ENCODE measurements at regions not wholly inside any gene's neighbourhood (a gene's known extent, or its start where the extent isn't known, plus 50 kb on each side); places are given as distances from the start of the nearest gene placed in this dataset.
A peak's percentile ranks its signal among the peaks of the same experiment; 100 is the strongest.

DNA sequence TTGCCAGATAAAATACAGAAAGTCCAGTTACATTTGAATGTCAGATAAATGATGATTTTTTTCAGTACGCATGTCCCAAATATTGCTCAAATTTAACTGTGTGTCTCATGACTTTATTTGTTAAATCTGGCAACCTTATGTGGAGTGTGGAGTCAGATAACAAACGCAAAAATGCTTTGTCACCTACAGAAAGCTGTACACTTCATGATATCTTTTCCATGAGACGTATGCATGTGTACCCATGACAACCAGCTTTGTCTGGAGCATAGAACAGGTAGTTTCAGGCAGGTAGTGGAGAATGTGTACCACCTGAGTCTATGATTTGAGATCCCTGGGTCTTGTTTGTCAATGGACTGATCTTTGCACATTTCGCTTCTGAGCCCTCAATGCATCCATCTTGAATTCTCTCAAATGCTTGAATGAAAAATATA, 105.5 kb upstream of the CPEB4 start:
- no peak overlapping the region for H3K4me3 ChIP-seq (replicated peaks in 1 of 3; ENCODE audit: insufficient read depth in 1 of 3, low read depth in 2 of 3, low read length in 3 of 3)
- 90% methylated on average over 4 of the region's 4 CpGs for WGBS (ENCODE audit: low lambda C conversion rate)
- no peaks in the 10 kb centered on the region for H3K27me3 ChIP-seq (ENCODE audit: control insufficient read depth in 1 of 2, insufficient read depth in 2 of 2, low read length in 2 of 2)
- intact Hi-C loops (cut with micrococcal nuclease; ENCODE audit: unreplicated experiment) (no loop called here), in situ Hi-C loops (cut with HindIII; ENCODE audit: extremely low pct_ligation_motif_present, low pct_unique_long_range_greater_than_20kb) (no loop called here)
- no peaks in the 10 kb centered on the region for H4K20me1 ChIP-seq (ENCODE audit: insufficient read depth, low read length)
- CTCF ChIA-PET (ENCODE audit: low intra/inter-chr PET ratio, low total read pairs): no interaction called here
- peak; percentile 26 for FAIRE-seq
- no peak overlapping the region for H2AFZ ChIP-seq (ENCODE audit: low read length)
- no peaks in the 10 kb centered on the region for H3K36me3 ChIP-seq (replicated peaks in 1 of 2; ENCODE audit: control insufficient read depth in 1 of 2, insufficient read depth in 2 of 2, low read length in 2 of 2)
- H3K9me3 ChIP-seq (ENCODE audit: low read length): no peaks in the 10 kb centered on the region
- H3K79me2 ChIP-seq (ENCODE audit: insufficient read depth, low read length): no peaks in the 10 kb centered on the region
- peak overlapping the region; percentile 30; the same call in 1 of the 2 replicates for H3K4me2 ChIP-seq (ENCODE audit: low read depth, low read length)
- H3K27ac ChIP-seq (ENCODE audit: extremely low read length, insufficient read depth, low read length): peak overlapping the region; percentile 41
- no peak overlapping the region for H3K9ac ChIP-seq (ENCODE audit: insufficient read depth, low read depth, low read length)
- no peak for ATAC-seq
- no peak for DNase-seq (ENCODE audit: low spot score)
- peaks cover 50% of the 10 kb centered on the region for H3K4me1 ChIP-seq (ENCODE audit: insufficient read depth, low read length)
- POLR2A ChIA-PET: no interaction called here
- no TSS peak for BruUV-seq (replicated peaks)
- TF ChIP-seq ZNF383 (CRISPR knock-in tag; IDR thresholded peaks at IDR 0.05; ENCODE audit: borderline replicate concordance): 0 out of 2 replicates have a peak, but pooled peaks have one; percentile 35
- TF ChIP-seq JDP2 (CRISPR knock-in tag; IDR thresholded peaks at IDR 0.05; ENCODE audit: borderline replicate concordance): no peak

GRCh38 chr5:173783371-173783770, 104.8 kb upstream of the CPEB4 start:
- CTCF ChIA-PET (ENCODE audit: low intra/inter-chr PET ratio, low total read pairs): no interaction called here

More at GRCh38 chr5:173783371-173783770, 104.8 kb upstream of the CPEB4 start:
- ATAC-seq (no peak), DNase-seq (ENCODE audit: low spot score) (no peak), FAIRE-seq (no peak)
- H3K79me2 ChIP-seq (ENCODE audit: insufficient read depth, low read length): no peaks in the 10 kb centered on the region
- no peak overlapping the region for H3K9ac ChIP-seq (ENCODE audit: insufficient read depth, low read depth, low read length)
- no peak overlapping the region for H3K4me2 ChIP-seq (ENCODE audit: low read depth, low read length)
- BruUV-seq (replicated peaks): no TSS peak
- no peak for TF ChIP-seq SNAPC2 (CRISPR knock-in tag; IDR thresholded peaks at IDR 0.05)
- TF ChIP-seq KMT2B (CRISPR knock-in tag; IDR thresholded peaks at IDR 0.05): no peak
- TF ChIP-seq, protein P1, sequence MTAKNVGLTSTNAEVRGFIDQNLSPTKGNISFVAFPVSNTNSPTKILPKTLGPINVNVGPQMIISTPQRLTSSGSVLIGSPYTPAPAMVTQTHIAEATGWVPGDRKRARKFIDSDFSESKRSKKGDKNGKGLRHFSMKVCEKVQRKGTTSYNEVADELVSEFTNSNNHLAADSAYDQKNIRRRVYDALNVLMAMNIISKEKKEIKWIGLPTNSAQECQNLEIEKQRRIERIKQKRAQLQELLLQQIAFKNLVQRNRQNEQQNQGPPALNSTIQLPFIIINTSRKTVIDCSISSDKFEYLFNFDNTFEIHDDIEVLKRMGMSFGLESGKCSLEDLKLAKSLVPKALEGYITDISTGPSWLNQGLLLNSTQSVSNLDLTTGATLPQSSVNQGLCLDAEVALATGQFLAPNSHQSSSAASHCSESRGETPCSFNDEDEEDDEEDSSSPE (CRISPR knock-in tag; IDR thresholded peaks at IDR 0.05): no peak
- no peak for TF ChIP-seq ZNF776 (CRISPR knock-in tag; IDR thresholded peaks at IDR 0.05)
- H3K4me3 ChIP-seq (replicated peaks in 1 of 3; ENCODE audit: insufficient read depth in 1 of 3, low read depth in 2 of 3, low read length in 3 of 3): no peak overlapping the region
- no peaks in the 10 kb centered on the region for H3K36me3 ChIP-seq (replicated peaks in 1 of 2; ENCODE audit: control insufficient read depth in 1 of 2, insufficient read depth in 2 of 2, low read length in 2 of 2)
- no peak overlapping the region for H3K27ac ChIP-seq (ENCODE audit: extremely low read length, insufficient read depth, low read length)
- H2AFZ ChIP-seq (ENCODE audit: low read length): no peak overlapping the region
- no peaks in the 10 kb centered on the region for H3K9me3 ChIP-seq (ENCODE audit: low read length)
- in situ Hi-C loops (cut with HindIII; ENCODE audit: extremely low pct_ligation_motif_present, low pct_unique_long_range_greater_than_20kb) (no loop called here), intact Hi-C loops (cut with micrococcal nuclease; ENCODE audit: unreplicated experiment) (no loop called here)
- H3K27me3 ChIP-seq (ENCODE audit: control insufficient read depth in 1 of 2, insufficient read depth in 2 of 2, low read length in 2 of 2): no peaks in the 10 kb centered on the region
- peaks cover 50% of the 10 kb centered on the region for H3K4me1 ChIP-seq (ENCODE audit: insufficient read depth, low read length)
- H4K20me1 ChIP-seq (ENCODE audit: insufficient read depth, low read length): no peaks in the 10 kb centered on the region
- POLR2A ChIA-PET: no interaction called here
- WGBS (ENCODE audit: low lambda C conversion rate): 98% methylated on average over 2 of the region's 2 CpGs

Data from HepG2 (cell line).